ENCODE measurements at regions not wholly inside any gene's neighbourhood (a gene's known extent, or its start where the extent isn't known, plus 50 kb on each side); places are given as distances from the start of the nearest gene placed in this dataset.

DNA sequence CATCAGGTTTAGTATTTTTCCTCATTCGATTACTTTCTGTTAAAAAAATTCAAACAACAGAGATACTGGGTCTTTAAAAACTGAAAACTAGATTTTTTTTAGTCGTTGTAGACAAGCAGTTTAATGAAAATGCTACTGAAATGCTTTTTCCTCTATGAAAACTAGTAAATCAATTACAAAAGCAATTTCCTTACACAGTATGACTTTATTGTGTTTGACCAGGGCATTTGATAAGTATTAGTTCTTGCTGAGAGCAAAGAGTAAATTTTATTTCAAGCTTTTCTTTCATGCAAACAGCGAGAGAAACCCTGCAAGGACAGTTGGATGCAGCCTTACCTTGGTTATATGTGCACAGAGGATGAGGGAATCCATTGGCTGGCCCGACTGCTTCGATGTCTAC is 308.5 kb downstream of the MAT2B start:
- no peaks in the 10 kb centered on the region for H3K27me3 ChIP-seq (ENCODE audit: control insufficient read depth, insufficient read depth, low read length, poor library complexity, severe bottlenecking)
- H3K4me3 ChIP-seq (ENCODE audit: insufficient read depth, low read depth, low read length) = no peak overlapping the region
- no peaks in the 10 kb centered on the region for H3K4me1 ChIP-seq (ENCODE audit: control insufficient read depth, insufficient read depth, low read length)
- H3K36me3 ChIP-seq (ENCODE audit: control insufficient read depth, insufficient read depth, low read length) = no peaks in the 10 kb centered on the region
- no peaks in the 10 kb centered on the region for H3K9me3 ChIP-seq (ENCODE audit: control insufficient read depth, low read length)
- H3K27ac ChIP-seq (ENCODE audit: insufficient read depth, low read depth, low read length, poor library complexity, severe bottlenecking) = no peak overlapping the region
- 97% methylated on average over 4 to 5 of the region's 5 CpGs for WGBS, 2 experiments

DNA sequence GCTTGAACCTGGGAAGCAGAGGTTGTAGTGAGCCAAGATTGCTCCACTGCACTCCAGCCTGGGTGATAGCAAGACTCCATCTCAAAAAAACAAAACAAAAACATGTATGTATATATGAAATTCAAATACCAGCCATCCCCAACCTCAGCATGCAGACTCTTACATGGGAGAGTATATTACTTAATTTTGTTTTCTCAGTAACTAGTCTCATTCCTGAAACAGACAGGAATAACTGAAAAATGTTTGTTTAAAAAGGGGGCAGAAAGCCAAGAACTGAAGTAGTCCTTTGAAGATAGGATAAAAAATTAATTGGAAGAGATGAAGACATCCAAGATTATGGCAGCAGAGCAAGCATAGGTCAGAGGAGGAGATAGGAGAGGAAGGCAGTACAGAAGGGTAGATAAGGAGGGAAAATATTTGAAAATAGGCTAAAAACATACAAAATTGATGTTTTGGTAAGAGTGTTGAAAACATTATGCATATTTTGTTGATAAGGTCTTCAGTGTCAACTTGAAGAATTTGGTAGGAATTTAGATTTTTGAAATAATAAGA is 309.9 kb downstream of the MAT2B start:
- Histone ChIP-seq H3K9me3 (ENCODE audit: control insufficient read depth, low read length) (no peaks in the 10 kb centered on the region), H3K27ac (ENCODE audit: insufficient read depth, low read depth, low read length, poor library complexity, severe bottlenecking) (no peak overlapping the region), H3K36me3 (ENCODE audit: control insufficient read depth, insufficient read depth, low read length) (no peaks in the 10 kb centered on the region), H3K27me3 (ENCODE audit: control insufficient read depth, insufficient read depth, low read length, poor library complexity, severe bottlenecking) (no peaks in the 10 kb centered on the region), H3K4me3 (ENCODE audit: insufficient read depth, low read depth, low read length) (no peak overlapping the region), H3K4me1 (ENCODE audit: control insufficient read depth, insufficient read depth, low read length) (no peaks in the 10 kb centered on the region)

GRCh38 chr5:163821142-163821541 is 315.7 kb downstream of the MAT2B start:
- Histone ChIP-seq H3K27ac (ENCODE audit: insufficient read depth, low read depth, low read length, poor library complexity, severe bottlenecking) (no peak overlapping the region), H3K4me3 (ENCODE audit: insufficient read depth, low read depth, low read length) (no peak overlapping the region), H3K9me3 (ENCODE audit: control insufficient read depth, low read length) (no peaks in the 10 kb centered on the region), H3K36me3 (ENCODE audit: control insufficient read depth, insufficient read depth, low read length) (no peaks in the 10 kb centered on the region), H3K4me1 (ENCODE audit: control insufficient read depth, insufficient read depth, low read length) (no peaks in the 10 kb centered on the region), H3K27me3 (ENCODE audit: control insufficient read depth, insufficient read depth, low read length, poor library complexity, severe bottlenecking) (no peaks in the 10 kb centered on the region)
- WGBS, 2 experiments = 69 to 79% methylated on average over 1 of the region's 1 CpG

- no peak overlapping the region for H3K4me3 ChIP-seq (ENCODE audit: insufficient read depth, low read depth, low read length)
- WGBS, 2 experiments = 75 to 82% methylated on average over 4 of the region's 4 CpGs
- no peaks in the 10 kb centered on the region for H3K4me1 ChIP-seq (ENCODE audit: control insufficient read depth, insufficient read depth, low read length)
- no peaks in the 10 kb centered on the region for H3K27me3 ChIP-seq (ENCODE audit: control insufficient read depth, insufficient read depth, low read length, poor library complexity, severe bottlenecking)
- H3K36me3 ChIP-seq (ENCODE audit: control insufficient read depth, insufficient read depth, low read length) = no peaks in the 10 kb centered on the region
- no peaks in the 10 kb centered on the region for H3K9me3 ChIP-seq (ENCODE audit: control insufficient read depth, low read length)
- no peak overlapping the region for H3K27ac ChIP-seq (ENCODE audit: insufficient read depth, low read depth, low read length, poor library complexity, severe bottlenecking)
Measured at GRCh38 chr5:163822548-163822947, 317.1 kb downstream of the MAT2B start.

GRCh38 chr5:163825661-163826060 is 320.2 kb downstream of the MAT2B start:
- H3K9me3 ChIP-seq (ENCODE audit: control insufficient read depth, low read length) = no peaks in the 10 kb centered on the region
- no peak overlapping the region for H3K27ac ChIP-seq (ENCODE audit: insufficient read depth, low read depth, low read length, poor library complexity, severe bottlenecking)
- WGBS, 2 experiments = 89 to 100% methylated on average over 1 of the region's 1 CpG
- no peaks in the 10 kb centered on the region for H3K27me3 ChIP-seq (ENCODE audit: control insufficient read depth, insufficient read depth, low read length, poor library complexity, severe bottlenecking)
- no peaks in the 10 kb centered on the region for H3K4me1 ChIP-seq (ENCODE audit: control insufficient read depth, insufficient read depth, low read length)
- H3K4me3 ChIP-seq (ENCODE audit: insufficient read depth, low read depth, low read length) = no peak overlapping the region
- H3K36me3 ChIP-seq (ENCODE audit: control insufficient read depth, insufficient read depth, low read length) = no peaks in the 10 kb centered on the region

DNA sequence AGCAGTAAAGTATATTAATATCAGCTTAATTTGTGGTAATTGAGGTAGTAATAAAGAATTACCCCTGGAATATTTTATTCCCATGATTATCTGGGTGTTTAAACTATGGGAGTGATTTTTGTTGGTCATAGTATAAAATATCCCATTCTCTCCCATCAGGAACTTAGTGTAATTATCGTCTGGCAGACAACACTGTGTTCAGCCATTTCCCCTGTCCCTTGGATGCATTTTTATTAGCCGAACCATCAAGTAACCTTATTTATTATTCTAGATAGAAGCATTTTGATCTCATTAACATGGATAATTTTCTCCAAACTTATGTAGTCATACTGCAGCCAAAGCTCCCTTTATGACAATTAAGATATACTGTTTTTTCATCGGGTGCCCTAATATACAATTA is 320.8 kb downstream of the MAT2B start:
- Histone ChIP-seq H3K9me3 (ENCODE audit: control insufficient read depth, low read length) (no peaks in the 10 kb centered on the region), H3K36me3 (ENCODE audit: control insufficient read depth, insufficient read depth, low read length) (no peaks in the 10 kb centered on the region), H3K27ac (ENCODE audit: insufficient read depth, low read depth, low read length, poor library complexity, severe bottlenecking) (no peak overlapping the region), H3K4me3 (ENCODE audit: insufficient read depth, low read depth, low read length) (no peak overlapping the region), H3K27me3 (ENCODE audit: control insufficient read depth, insufficient read depth, low read length, poor library complexity, severe bottlenecking) (no peaks in the 10 kb centered on the region), H3K4me1 (ENCODE audit: control insufficient read depth, insufficient read depth, low read length) (no peaks in the 10 kb centered on the region)
- WGBS, 2 experiments = 94 to 95% methylated on average over 2 of the region's 3 CpGs

DNA sequence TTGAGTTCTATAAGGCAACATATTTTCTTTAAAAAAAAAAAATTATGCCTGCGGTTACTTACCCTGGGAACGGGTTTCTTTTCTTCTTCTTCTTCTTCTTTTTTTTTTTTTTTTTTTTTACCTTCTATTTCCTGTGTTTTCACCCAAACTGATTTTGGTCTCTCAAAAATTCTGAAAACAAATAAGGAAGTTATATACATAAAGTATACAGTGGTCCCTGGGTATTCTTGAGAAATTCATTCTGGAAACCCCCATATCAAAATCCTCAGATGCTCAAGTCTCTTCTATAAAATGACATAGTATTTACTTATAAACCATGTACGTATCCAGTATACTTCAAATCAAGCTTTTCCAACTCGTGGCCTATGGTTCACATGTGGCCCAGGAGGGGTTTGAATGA is 326.7 kb downstream of the MAT2B start:
- 91 to 92% methylated on average over 4 of the region's 4 CpGs for WGBS, 2 experiments

DNA sequence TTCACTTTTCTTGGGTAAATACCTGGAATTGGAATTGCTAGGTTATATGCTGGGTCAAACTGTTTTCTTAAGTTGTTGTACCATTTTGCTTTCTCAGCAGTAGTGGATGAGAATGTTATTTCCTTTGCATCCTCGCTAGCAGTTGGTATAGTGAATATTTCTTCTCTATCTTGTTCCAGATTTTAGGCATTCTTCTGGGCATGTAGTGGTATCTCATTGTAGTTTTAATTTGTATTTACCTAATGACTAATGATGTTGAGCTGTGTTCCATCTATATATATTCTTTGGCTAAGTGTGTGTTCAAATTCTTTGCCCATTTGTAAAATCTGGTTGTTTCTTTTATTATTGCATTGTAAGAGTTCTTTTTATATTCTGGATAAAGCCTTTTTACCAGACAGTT is 333.3 kb downstream of the MAT2B start:
- no peaks in the 10 kb centered on the region for H3K9me3 ChIP-seq (ENCODE audit: control insufficient read depth, low read length)
- H3K27me3 ChIP-seq (ENCODE audit: control insufficient read depth, insufficient read depth, low read length, poor library complexity, severe bottlenecking) = no peaks in the 10 kb centered on the region
- WGBS, 2 experiments = 95% methylated on average over 1 of the region's 1 CpG; no CpG with 5 or more reads in 1 of the 2 experiments
- H3K4me3 ChIP-seq (ENCODE audit: insufficient read depth, low read depth, low read length) = no peak overlapping the region
- H3K27ac ChIP-seq (ENCODE audit: insufficient read depth, low read depth, low read length, poor library complexity, severe bottlenecking) = no peak overlapping the region
- no peaks in the 10 kb centered on the region for H3K4me1 ChIP-seq (ENCODE audit: control insufficient read depth, insufficient read depth, low read length)
- no peaks in the 10 kb centered on the region for H3K36me3 ChIP-seq (ENCODE audit: control insufficient read depth, insufficient read depth, low read length)

More for the DNA sequence above, 326.7 kb downstream of the MAT2B start:
- no peaks in the 10 kb centered on the region for H3K9me3 ChIP-seq (ENCODE audit: control insufficient read depth, low read length)
- no peaks in the 10 kb centered on the region for H3K36me3 ChIP-seq (ENCODE audit: control insufficient read depth, insufficient read depth, low read length)
- H3K4me3 ChIP-seq (ENCODE audit: insufficient read depth, low read depth, low read length) = no peak overlapping the region
- no peaks in the 10 kb centered on the region for H3K4me1 ChIP-seq (ENCODE audit: control insufficient read depth, insufficient read depth, low read length)
- H3K27me3 ChIP-seq (ENCODE audit: control insufficient read depth, insufficient read depth, low read length, poor library complexity, severe bottlenecking) = no peaks in the 10 kb centered on the region
- H3K27ac ChIP-seq (ENCODE audit: insufficient read depth, low read depth, low read length, poor library complexity, severe bottlenecking) = no peak overlapping the region

GRCh38 chr5:163846512-163846911 is 341.1 kb downstream of the MAT2B start:
- no peaks in the 10 kb centered on the region for H3K4me1 ChIP-seq (ENCODE audit: control insufficient read depth, insufficient read depth, low read length)
- H3K9me3 ChIP-seq (ENCODE audit: control insufficient read depth, low read length) = no peaks in the 10 kb centered on the region
- no peaks in the 10 kb centered on the region for H3K27me3 ChIP-seq (ENCODE audit: control insufficient read depth, insufficient read depth, low read length, poor library complexity, severe bottlenecking)
- 64% methylated on average over 1 of the region's 1 CpG; no CpG with 5 or more reads in 1 of the 2 experiments for WGBS, 2 experiments
- no peaks in the 10 kb centered on the region for H3K36me3 ChIP-seq (ENCODE audit: control insufficient read depth, insufficient read depth, low read length)
- no peak overlapping the region for H3K27ac ChIP-seq (ENCODE audit: insufficient read depth, low read depth, low read length, poor library complexity, severe bottlenecking)
- H3K4me3 ChIP-seq (ENCODE audit: insufficient read depth, low read depth, low read length) = no peak overlapping the region

GRCh38 chr5:163855754-163856153 is 350.3 kb downstream of the MAT2B start:
- 100% methylated on average over 1 of the region's 1 CpG; no CpG with 5 or more reads in 1 of the 2 experiments for WGBS, 2 experiments
- Histone ChIP-seq H3K9me3 (ENCODE audit: control insufficient read depth, low read length) (no peaks in the 10 kb centered on the region), H3K4me3 (ENCODE audit: insufficient read depth, low read depth, low read length) (no peak overlapping the region), H3K27me3 (ENCODE audit: control insufficient read depth, insufficient read depth, low read length, poor library complexity, severe bottlenecking) (no peaks in the 10 kb centered on the region), H3K27ac (ENCODE audit: insufficient read depth, low read depth, low read length, poor library complexity, severe bottlenecking) (no peak overlapping the region), H3K36me3 (ENCODE audit: control insufficient read depth, insufficient read depth, low read length) (no peaks in the 10 kb centered on the region), H3K4me1 (ENCODE audit: control insufficient read depth, insufficient read depth, low read length) (no peaks in the 10 kb centered on the region)

GRCh38 chr5:163861670-163862069 is 356.3 kb downstream of the MAT2B start:
- Histone ChIP-seq H3K9me3 (ENCODE audit: control insufficient read depth, low read length) (no peaks in the 10 kb centered on the region), H3K27ac (ENCODE audit: insufficient read depth, low read depth, low read length, poor library complexity, severe bottlenecking) (no peak overlapping the region), H3K36me3 (ENCODE audit: control insufficient read depth, insufficient read depth, low read length) (no peaks in the 10 kb centered on the region), H3K4me3 (ENCODE audit: insufficient read depth, low read depth, low read length) (no peak overlapping the region), H3K27me3 (ENCODE audit: control insufficient read depth, insufficient read depth, low read length, poor library complexity, severe bottlenecking) (no peaks in the 10 kb centered on the region), H3K4me1 (ENCODE audit: control insufficient read depth, insufficient read depth, low read length) (no peaks in the 10 kb centered on the region)
- WGBS, 2 experiments = 87 to 98% methylated on average over 3 of the region's 3 CpGs

All from ectodermal cell (in vitro differentiated cells).